ENCODE measurements at regions not wholly inside any gene's neighbourhood (a gene's known extent, or its start where the extent isn't known, plus 50 kb on each side); places are given as distances from the start of the nearest gene placed in this dataset.

GRCh38 chr13:63706751-63707150, 2291.1 kb upstream of the PCDH20 start:
- no peak for DNase-seq
- H3K4me1 ChIP-seq = no peaks in the 10 kb centered on the region; the same call in 1 of the 2 replicates
- H3K36me3 ChIP-seq = no peaks in the 10 kb centered on the region
- no peaks in the 10 kb centered on the region for H3K9me3 ChIP-seq
- H3K27me3 ChIP-seq = no peaks in the 10 kb centered on the region
- H3K4me3 ChIP-seq (ENCODE audit: low read depth, low read length) = no peak overlapping the region
- TF ChIP-seq CTCF (IDR thresholded peaks at IDR 0.05; ENCODE audit: low read depth, low read length) = no peak

- H3K4me1 ChIP-seq = no peaks in the 10 kb centered on the region; the same call in 1 of the 2 replicates
- no peak for DNase-seq
- no peak for TF ChIP-seq CTCF (IDR thresholded peaks at IDR 0.05; ENCODE audit: low read depth, low read length)
- no peak overlapping the region for H3K4me3 ChIP-seq (ENCODE audit: low read depth, low read length)
- H3K36me3 ChIP-seq = no peaks in the 10 kb centered on the region
- no peaks in the 10 kb centered on the region for H3K27me3 ChIP-seq
- no peaks in the 10 kb centered on the region for H3K9me3 ChIP-seq
These were observed 2288.9 kb upstream of the PCDH20 start for GRCh38 chr13:63704521-63704920.

GRCh38 chr13:63700350-63700749, 2284.7 kb upstream of the PCDH20 start:
- H3K27me3 ChIP-seq = no peaks in the 10 kb centered on the region
- peak; percentile 45 for DNase-seq
- H3K9me3 ChIP-seq = no peaks in the 10 kb centered on the region
- no peak for TF ChIP-seq CTCF (IDR thresholded peaks at IDR 0.05; ENCODE audit: low read depth, low read length)
- H3K4me1 ChIP-seq = no peaks in the 10 kb centered on the region
- no peaks in the 10 kb centered on the region for H3K36me3 ChIP-seq
- H3K4me3 ChIP-seq (ENCODE audit: low read depth, low read length) = no peak overlapping the region

GRCh38 chr13:63699948-63700347, 2284.3 kb upstream of the PCDH20 start:
- Histone ChIP-seq H3K4me1 (no peaks in the 10 kb centered on the region), H3K27me3 (no peaks in the 10 kb centered on the region), H3K9me3 (no peaks in the 10 kb centered on the region), H3K36me3 (no peaks in the 10 kb centered on the region), H3K4me3 (ENCODE audit: low read depth, low read length) (no peak overlapping the region)
- TF ChIP-seq CTCF (IDR thresholded peaks at IDR 0.05; ENCODE audit: low read depth, low read length) = no peak
- no peak for DNase-seq

- Histone ChIP-seq H3K9me3 (no peaks in the 10 kb centered on the region), H3K27me3 (no peaks in the 10 kb centered on the region), H3K4me1 (peaks cover 3% of the 10 kb centered on the region; the same call in 1 of the 2 replicates), H3K4me3 (ENCODE audit: low read depth, low read length) (no peak overlapping the region), H3K36me3 (no peaks in the 10 kb centered on the region)
- TF ChIP-seq CTCF (IDR thresholded peaks at IDR 0.05; ENCODE audit: low read depth, low read length) = no peak
- DNase-seq = no peak
These were observed 2280.4 kb upstream of the PCDH20 start for GRCh38 chr13:63696055-63696454.

- DNase-seq = no peak
- Histone ChIP-seq H3K27me3 (no peaks in the 10 kb centered on the region), H3K4me3 (ENCODE audit: low read depth, low read length) (no peak overlapping the region), H3K4me1 (peaks cover 5% of the 10 kb centered on the region; the same call in 1 of the 2 replicates), H3K9me3 (no peaks in the 10 kb centered on the region), H3K36me3 (no peaks in the 10 kb centered on the region)
- TF ChIP-seq CTCF (IDR thresholded peaks at IDR 0.05; ENCODE audit: low read depth, low read length) = no peak
These were observed 2278.0 kb upstream of the PCDH20 start for GRCh38 chr13:63693696-63694095.

All from BE2C (cell line).